GF-D8 (cell line): ENCODE measurements at regions not wholly inside any gene's neighbourhood (a gene's known extent, or its start where the extent isn't known, plus 50 kb on each side); places are given as distances from the start of the nearest gene placed in this dataset.

ENCODE experiments used
- DNase-seq: peaks from one replicate; lab custom pipeline; 2025; lab: John Stamatoyannopoulos, UW

DNA sequence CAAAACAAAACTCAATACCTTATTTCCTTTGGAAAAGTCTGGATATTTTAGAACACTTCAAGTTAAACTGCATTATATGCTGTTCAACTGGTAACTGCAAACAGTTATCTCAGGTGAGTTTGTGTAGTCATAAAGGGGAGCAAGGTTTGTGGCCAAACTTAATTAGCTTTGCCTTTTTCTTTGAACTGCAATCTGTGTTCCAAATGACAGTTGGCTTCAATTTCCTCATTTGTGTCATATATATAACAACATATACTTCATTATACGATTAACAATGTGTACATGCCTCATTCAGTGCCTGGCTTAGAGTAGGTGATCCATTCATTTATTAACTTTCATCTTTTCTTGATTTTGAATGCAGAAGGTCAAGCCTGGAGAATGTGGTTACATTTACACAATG, 55.8 kb downstream of the KCNE4 start:
- no peak for DNase-seq

DNA sequence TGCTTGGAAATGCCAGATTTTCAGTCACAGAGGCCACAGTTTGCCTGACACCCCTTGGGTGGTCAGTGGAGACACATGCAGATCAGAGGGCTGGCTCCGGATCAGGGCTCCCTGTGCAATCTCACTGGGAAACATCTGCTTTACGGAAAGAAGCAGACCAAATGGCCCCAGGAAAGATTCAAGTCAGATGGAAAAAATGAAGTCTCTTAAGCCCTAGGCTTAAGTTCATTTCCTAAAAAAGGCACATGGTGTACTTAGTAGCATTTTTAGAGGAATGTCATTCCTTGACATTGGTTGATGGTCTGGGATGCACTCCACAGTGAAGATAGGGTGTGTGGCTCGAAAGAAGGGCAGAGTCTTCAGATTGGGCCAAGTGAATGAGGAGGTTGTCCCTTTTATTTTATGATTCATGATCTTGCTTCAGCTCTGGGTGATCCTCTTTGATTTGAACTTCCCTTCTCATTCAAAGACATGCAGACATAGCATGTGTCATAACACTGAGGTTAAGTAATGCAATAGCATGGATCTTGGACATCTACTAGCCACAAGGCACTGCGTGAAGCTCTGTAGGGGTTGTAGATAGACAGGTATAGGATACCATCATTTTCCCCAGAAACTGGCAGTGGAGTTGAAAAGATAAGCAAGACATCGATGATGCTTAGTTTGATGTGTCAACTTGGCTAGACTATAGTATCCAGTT, 56.5 kb downstream of the KCNE4 start:
- DNase-seq = no peak

DNA sequence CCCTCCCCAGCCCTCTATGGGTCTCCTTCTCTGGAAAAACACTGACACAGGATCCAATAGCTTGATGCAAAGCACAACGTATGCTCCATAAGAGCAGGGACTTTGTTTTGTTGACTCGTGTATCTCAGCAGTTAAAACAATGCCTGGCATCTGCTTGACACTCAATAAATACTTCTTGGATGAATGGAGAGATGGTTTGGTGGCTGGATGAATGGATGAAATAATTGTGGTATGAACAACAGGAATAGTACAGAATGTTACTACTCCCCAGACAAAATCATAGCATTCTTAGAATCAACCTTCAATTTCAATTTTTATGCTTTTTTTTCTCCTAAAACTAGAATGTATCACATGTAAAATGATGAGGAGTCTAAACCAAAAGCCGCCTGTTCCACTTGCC, 57.4 kb downstream of the KCNE4 start:
- no peak for DNase-seq

DNA sequence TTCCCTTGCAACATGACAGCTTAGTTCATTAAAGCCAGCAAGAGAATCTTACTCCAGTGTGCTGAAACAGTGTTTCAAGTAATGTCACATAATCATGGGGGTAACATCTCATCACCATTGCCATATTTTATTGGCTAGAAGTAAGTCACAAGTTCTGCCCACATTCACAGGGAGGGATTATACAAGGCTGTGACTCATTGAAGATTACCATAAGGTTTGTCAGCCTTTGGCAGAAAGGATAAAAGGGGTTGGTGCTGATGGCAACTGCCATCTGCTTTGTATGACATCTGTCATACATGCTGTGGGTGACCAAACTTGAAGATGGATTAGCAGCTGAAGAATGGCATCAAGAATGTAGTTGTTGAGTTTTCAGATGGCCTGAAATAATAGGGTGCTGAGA, 61.2 kb downstream of the KCNE4 start:
- DNase-seq = no peak

DNA sequence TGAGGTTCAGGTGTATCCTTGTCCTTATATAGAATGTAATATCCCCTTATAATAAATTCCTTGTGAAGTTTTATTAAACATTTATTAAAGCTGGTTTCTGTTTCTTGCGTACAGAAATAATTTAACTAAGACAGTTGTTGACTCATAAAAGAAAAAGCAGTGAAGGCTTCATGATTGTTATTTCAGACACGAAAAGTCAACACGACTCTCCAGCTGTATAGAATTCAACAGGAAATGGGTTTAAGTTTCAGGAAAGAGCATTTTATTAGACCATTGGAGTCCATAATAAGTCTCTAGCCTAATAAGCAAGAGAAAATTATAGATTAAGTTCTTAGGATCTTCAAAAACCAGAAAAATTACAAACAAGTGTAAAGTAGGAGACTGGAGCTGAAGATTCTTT, 62.2 kb downstream of the KCNE4 start:
- no peak for DNase-seq

DNA sequence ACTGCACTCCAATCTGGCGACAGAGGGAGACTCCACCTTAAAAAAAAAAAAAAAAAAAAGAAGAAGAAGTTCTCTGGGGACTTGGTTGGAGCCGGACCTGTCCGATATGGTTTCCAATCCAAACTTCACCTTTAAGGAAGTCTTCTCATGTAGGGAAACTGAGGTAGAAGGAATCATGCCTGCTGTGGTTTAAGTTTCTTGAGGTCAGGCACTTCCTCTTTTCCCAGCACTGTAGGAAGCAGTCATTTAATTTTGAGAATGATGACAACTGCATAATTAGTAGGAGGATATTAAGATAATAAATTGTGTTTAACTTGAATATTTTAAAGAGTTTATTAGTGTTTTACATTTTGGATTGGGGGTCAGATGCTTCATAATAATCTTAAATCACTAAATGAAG, 62.9 kb downstream of the KCNE4 start:
- DNase-seq = no peak

DNA sequence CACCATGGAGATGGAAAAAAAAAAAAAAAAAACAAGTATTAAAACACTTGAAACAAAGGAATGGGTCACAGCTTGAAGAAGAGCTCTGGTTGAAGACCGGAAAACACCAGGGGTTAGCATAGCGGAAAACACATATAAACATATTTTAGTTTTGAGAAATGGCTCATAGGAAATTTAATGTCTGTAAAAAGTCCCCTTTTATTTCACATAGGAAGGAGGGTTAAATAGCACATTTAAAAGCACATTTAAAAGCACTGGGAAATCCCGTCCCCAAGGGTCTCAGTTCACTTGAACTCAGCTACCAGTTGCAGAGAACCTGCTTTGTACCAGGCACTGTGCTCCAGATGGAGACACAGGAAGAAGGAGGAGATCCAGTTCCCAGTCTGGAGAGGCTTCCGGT, 65.5 kb downstream of the KCNE4 start:
- no peak for DNase-seq

DNA sequence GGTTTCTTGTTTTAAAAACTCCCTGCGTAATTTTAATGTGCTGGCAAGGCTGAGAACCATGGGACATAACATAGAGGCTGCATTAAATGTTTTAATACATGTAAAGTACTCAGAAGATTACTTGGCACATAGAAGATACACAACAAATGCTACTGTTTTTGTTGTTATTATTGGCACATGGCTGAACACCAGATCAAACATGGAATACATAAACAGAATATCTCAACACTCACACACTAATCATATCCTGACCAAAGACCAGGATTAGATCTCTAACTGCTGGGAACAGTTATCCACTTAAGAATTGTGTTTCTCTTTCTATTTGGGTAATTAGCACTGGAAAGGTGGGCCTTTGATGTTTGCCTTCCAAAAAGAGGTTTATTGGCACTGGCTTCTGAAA, 69.3 kb downstream of the KCNE4 start:
- DNase-seq = no peak

DNA sequence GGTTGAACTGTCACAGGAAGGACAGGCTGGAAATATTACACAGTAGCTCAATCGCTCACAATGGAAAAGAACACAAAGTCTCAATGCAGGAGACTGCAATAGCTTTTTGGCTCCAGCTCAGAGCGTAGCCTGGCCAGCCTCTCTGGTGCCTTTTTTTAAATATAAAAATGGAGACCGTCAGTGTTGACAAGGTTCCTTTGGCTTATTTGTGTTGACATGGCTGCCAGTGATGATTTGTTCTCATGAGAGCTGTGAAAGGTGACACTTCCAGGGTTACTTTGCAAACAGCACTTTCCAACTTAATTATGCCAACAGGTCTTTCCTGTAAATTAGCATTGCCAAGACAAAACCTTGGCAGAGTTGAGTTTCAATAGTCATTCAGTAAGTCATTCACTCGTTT, 70.8 kb downstream of the KCNE4 start:
- DNase-seq = no peak

DNA sequence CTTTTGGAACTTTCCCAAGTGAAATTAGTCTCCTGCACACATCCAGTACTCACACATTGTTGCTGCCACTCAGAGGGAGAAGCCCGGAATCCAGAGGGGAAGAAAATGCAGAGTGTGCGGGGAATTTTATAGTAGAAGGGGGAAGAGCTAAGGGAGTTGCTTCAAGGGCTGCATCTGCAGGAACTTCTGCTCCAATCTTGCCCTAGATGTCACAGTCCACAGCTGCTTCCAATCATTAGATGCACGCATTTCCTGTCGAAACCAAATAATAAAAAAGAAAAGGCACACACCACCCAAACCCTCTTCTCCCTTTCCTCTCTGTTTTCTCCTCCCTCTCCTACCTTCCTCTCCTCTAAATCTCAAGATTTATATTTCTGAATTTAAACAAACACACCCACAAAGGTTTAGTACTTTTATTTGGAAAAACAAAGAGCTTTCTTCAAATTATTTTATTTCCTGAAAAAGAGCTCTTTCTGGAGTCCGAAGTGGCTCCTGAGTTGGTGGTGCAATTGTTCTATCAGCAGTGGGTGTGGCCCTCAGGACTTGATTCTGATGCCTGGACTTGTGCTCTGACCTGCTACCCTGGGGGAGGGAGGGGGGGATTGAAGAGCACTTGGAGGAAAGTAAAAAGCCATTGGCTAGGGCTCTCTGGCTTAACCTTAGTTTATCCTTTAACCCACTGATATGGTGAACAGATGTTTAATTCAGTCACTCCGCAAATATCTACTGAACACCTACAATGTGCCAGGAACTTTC, 72.0 kb downstream of the KCNE4 start:
- no peak for DNase-seq

DNA sequence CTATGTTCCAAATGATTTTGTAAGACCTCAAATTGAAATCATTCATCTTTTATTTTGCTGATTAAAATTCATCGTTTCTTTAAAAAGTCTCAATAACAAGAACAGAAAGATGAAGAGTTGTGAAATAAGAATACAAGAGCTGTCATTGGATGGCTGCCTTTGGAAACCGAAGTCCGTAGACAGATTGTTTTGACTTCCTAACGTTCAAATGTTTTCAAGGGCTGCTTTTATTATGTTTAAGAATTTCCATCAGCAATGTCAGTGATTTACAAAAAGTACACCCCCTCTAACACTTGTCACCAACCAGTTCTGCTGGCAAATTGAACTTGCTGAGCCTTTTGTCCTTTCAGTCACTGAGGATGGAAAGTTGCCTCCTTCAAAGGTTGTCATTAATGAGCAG, 89.6 kb downstream of the KCNE4 start:
- no peak for DNase-seq

DNA sequence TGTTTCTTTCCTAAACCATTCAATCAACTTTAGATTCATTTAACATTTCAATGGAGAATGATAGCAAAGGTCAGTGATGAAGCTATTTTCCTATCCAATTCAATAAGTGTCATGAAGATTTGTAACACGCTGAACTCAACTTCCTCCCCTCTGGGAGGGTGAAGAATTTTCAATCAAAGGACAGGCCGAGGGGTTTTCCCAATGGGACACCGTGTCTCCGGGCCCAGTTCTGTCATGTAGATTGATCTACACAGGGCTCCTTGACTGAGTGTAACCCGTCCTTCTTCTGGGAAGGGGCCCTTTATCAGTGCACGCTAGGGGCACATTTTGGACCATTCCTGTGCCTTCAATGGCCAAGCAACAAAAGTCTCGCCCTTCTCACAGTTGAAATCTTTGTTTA, 90.1 kb downstream of the KCNE4 start:
- DNase-seq = no peak

DNA sequence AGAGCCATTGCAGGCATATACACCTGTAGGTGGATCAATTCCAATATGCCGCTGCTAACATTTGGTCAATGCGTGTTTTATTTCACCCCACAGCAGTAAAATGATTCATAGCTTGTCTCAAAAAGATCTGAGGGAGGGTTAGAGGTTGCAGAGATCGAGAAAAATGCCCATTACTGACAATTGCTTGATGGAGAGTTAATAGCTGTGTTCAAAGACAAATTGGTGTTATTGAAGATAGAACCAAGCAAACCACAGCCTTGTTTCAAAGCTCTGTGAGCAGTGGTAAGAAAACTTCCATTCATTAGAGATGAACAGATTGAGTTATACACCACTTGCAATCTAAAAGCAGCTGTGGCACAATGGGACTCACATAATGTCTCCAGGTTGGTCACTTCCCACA, 95.4 kb downstream of the KCNE4 start:
- no peak for DNase-seq

DNA sequence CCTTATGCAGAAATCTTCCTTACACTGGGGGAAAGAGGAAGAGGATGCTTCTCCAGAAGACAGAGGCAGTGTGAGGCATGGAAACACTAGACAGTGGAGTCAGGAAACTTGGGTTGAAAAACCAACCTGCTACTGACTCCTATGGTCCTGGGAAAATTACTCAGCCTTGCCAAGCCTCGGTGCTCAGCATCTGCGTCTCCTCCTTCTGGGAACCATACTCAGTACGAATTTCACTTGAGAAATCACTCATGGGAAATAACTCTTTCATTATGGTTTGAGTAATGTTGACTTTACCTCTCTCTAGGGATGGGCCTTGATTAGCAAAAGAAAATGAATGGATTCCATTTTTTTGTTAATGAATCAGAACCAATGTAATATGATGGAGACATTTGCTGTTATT, 96.5 kb downstream of the KCNE4 start:
- DNase-seq = no peak

DNA sequence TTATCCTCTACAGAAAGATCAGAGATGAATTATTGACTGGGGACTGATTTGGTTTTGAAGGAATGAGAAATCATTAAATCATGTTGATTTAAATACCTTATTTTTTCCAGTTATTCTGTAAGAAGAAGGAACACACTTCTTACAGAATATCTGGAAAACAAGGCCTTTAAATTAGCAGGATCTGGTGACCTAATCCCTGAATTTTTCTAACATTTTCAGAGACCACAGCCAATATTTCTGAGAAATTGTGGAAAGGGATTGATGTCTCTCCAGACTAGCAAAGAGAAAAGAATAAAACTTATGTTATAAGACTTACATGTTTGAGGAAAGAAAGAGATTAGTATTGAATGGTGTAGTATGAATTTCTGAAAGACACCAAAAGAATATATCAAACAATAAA, 104.0 kb downstream of the KCNE4 start:
- DNase-seq = no peak

DNA sequence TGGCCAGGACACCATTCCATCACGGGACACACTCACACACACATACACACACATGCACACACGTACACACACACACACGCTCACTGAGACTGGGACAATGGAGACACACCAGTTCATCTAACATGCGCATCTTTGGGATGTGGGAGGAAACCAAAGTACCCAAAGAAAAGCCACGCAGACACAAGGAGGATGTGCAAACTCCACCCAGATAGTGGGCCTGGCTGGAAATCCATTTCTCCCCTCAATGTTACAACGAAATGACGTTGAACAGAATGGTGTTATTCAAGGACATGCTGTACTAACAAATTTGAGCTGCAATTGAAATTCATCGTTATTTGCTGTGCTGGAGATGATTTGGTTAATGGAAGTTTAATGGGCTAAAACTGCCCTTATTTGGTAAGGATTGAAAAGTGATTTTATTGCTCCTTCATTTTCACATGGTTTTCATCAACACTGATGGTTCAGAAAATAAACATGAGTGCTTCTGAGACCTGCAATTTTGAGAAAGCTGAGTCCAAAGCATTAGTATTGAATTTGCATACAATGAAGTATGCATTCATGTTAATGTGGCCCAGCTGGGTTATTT, 110.0 kb downstream of the KCNE4 start:
- DNase-seq = no peak

DNA sequence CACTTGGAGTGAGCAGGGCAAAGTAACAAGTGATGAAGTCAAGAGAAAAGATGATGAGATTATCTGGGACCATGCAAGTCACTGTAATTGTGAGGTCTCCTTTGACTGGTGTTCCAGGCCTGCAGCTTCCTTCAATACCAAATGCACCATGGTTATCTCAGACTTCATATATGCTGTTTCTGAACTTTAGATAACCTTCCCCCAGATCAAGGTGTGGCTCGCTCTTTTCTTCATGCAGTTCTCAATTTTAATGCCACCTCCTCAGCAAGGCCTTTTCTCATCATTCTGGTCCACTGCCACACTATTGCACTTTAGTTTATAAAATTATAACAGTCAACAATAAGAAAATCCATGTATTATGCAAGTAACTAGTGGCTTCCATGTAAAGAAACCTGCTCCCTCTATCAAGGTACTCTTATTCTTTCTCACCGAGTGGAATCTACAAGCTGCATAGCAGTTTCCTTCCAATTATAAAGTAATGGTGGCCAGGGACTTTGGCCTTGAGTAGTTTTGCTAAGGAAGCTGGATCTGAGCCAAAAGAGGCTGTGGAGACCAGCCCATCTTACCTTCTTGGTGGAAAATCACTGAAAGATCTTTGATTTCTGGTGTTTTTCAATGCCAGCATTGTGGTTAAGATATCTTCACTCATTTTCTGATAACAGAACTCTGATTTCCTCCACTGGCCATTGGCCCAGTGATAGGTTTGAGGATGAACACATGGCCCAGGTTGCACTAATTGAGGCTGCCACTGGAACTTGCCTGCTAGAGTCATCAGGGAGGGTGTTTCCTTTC, 113.6 kb downstream of the KCNE4 start:
- DNase-seq = no peak

DNA sequence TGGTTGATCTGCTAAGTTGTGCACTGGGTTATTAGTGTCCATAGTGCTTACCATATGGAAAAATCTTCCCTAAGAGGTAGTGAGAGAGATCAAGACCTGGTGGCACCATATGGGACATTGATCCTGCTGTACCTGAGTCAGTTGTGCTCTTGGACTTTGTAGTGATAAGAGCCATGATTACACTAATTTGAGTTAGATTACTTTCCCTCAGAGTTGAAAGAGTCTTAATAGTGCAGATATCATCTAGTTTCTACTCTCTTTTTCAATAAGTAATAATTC, 114.2 kb downstream of the KCNE4 start:
- no peak for DNase-seq

DNA sequence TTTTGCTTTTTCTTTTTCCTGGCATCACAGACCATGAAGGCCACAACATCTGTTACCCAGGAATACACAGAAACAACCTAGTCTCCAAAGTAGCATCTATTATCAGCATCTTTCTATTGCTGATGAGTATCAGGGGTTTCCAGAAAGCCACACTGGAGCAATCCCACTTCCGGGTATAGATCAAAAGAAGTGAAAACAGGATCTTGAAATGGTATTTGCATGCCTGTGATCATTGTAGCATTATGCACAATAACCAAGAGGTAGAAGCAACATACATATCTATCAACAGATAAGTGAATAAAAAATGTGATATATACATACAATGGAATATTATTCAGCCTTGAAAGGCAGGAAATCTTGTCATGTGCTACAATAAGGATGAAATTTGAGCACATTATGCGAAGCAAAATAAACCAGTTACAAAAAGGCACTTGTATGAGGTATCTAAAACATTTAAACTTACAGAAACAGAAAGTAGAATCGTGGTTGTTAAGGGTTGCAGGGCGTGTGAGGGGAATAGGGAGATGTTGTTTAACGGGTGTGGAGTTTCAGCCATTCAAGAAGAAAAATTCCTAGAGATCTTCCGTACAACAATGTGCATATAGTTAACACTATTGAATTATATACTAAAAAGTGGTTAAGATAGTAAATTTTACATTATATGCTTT, 115.1 kb downstream of the KCNE4 start:
- DNase-seq = no peak

DNA sequence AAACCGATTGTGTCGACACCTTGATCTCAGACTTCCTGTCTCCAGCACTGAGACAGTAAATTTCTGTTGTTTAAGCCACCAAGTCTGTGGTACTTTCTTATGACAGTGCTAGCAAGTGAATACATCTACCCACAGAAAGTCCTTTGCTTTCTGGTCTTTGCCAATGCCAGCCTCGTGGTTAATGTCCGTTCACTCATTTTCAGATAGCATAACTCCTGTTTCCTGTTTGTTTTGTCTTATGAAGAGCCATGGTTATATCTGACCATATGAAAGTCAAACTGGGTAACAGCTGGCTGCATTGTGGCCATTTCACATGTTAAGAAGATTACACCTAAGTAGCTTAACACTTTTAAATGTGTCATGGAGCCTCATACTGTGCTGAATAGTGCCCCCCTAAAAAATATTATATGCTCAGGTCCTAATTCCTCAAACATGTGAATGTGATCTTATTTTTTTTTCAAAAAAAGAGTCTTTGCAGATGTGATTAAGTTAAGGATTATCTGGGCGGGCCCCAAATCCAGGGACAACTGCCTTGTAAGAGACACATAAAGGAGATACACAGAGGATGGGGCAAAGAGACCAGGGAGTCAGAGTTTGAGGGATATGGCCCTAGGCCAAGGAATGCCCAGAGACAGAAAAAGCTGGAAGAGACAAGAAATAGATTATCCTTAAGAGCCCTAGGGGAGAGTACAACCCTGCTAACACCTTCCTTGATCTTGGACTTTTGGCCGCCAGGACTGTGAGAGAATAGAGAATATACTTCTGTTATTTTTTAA, 118.0 kb downstream of the KCNE4 start:
- no peak for DNase-seq

DNA sequence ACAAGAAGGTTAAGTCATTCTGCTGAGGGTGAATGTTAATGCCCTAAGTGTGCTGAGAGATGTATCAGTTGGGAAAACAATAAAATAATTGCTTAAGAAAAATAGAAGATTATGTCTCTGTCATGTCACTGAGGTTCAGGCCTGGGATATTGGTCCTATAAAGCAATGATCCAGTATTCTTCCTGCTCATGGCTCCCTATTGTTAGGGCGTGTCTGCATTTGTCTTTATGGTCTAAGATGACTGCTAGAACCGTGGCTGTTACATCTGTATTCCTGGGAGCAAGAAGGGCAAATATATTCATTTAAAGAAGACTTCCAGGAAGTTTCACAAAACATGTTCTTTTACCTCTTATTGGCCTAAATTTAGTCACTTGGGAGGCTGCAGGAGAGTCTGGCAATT, 125.0 kb downstream of the KCNE4 start:
- DNase-seq = no peak

DNA sequence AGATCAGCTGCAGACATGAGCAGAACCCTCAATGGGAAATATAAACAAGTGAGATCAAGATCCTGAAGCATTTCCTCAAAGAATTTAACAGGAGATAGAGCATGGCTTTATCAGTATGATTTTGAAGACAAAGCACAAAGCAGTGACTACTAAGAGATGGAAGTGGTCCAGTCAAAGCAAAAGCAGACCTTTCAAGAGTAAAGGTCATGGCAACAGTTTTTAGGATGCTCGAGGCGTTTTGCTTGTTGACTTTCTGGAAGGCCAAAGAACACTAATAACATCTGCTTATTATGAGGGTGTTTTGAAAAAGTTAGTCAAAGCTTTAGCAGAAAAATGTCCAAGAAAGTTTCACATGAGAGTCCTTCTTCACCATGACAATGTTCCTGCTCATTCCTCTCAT, 128.5 kb downstream of the KCNE4 start:
- DNase-seq = no peak
